ENCODE measurements at regions not wholly inside any gene's neighbourhood (a gene's known extent, or its start where the extent isn't known, plus 50 kb on each side); places are given as distances from the start of the nearest gene placed in this dataset.
A peak's percentile ranks its signal among the peaks of the same experiment; 100 is the strongest.

DNA sequence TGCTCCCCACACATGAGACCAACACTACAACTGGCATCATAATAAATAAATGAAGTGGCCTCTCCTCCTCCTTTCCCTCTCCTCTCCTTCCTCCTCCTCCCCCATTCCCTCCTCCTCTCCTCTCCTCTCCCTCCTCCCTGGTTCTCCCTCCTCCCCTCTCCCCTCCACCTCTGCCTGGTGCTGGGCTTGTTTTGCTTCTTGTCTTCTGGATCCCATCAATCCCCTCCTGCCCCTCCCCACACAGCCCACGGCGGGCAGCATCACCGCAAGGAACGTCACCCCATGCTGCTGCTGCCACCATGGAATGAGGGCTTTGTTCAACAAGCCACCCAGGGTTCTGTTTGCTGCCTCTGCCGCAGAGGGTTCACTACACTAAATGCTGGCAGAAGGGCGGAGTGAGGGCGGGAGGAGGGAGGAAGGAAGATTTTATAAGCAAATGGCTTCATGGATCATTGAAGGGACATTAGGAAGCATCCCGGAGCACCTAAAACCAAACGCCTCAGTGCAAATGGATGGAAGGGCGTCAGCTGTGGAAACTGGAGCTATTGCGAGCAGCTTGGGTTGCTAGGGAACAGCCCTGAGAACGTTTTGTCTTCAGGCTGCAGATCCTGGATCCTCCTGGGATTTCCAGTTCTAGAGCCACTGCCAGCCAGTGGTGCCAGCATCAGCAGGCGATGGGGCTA lies 379.7 kb upstream of the ZMIZ1 start:
- intact Hi-C loops (cut with DNase I), result no loop called here
- peak; percentile 37 to 96 (median 62) for DNase-seq

DNA sequence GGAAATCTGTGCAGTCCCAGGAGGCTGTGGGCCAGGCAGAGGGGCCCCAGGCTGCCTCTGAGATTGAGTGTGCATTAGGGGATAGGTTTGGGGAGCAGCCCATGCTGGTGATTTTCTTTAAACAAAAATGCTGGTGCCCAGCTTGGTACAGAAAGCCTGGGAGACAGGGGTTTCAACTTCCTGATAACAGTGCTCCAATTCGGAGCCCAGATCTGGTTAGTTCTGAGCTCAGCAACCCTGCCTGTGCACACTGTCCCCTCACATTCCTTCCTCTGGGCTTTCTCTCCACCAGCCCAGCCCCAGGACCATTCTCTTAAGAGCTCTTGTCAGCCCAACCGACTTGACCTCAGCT lies 379.2 kb upstream of the ZMIZ1 start:
- intact Hi-C loops (cut with DNase I), result no loop called here
- no peak for DNase-seq

DNA sequence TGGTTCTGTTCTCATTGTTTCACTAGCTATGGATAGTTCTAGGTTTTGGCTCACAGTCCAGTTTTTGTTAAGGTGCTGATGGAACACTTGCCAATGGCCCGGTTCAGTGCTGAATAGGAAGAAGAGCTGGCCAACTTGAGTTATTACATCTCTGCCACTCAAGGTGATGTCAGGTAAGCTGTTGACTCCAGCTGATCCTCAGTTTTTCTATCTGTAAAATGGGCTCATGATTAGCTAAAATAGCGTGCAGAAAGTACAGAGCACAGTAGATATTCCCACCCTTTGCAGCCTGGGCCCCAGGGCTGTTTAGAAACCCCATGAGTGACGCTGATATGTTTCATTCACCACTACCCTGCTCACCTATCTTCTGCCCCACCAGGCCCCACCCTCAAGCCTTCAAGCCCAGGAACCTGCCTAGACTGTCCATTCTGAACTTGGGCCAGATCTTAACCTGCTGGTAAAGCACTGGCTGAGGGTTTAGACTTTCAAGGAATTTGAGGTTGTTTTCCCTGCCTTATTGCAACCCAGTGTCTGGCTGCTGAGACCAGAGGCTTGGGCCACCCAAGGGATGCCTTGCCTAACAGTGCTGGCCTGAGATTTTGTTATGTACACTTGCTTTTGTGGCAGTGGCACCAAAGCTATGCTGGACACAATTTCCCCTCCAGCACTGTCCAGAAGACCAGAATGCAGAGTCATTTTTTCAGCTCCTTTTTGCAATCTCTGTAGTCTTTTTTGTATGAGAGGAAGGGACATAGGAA lies 378.2 kb upstream of the ZMIZ1 start:
- intact Hi-C loops (cut with DNase I), result no loop called here
- no peak for DNase-seq

DNA sequence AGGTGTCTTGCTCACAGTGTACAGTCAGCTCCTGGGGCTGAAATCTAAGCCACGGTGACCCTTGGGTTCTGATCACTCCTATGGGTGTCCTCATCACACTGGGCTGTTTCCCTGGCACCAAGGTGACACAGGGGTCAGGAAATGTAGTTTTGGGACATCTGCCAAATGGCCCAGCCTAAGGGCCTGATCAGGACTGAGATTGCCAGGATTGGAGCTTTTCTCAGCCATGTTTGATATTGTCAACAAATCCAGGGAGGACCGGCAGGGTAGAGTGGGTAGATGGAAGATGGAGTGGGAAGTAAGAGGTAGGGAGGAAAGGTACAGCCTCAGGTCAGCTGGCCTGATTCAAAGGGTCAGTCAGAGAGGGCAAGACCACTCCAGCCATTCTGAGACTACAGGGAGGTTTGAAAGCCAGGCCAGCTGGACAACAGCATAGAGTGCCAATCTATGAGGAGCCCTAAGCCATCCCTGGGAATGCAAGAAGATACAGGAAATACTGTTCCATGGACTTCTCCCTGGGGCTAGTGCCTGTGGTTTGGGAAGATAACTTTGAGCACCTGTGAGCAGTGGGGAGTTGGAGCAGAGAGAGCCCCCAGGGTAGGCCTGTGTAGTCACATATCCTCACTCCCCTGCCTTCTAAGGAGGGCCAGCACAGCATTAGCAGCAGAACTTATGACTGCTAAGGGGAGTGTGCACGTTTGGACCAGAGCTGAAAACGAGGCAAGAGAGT lies 377.3 kb upstream of the ZMIZ1 start:
- intact Hi-C loops (cut with DNase I), result no loop called here
- DNase-seq, result no peak

DNA sequence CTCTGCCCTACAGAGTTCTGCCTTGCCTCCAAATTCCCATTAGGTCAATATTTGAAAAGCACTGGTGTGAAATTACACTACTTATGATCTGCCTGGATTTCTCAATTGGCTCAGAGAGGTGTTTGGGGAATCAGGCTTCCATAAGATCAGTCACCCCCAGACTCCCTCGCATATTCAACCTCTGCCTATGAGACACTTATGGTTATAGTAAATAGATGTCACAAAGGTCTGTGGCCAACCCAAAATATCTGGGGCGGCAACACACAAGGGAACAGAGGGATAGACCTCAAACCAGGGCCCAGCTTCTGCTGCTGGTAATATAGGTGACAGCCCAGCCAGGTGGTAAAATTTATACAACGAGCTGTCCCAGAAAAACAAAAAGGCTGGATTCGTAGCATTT lies 376.7 kb upstream of the ZMIZ1 start:
- no peak for DNase-seq
- intact Hi-C loops (cut with DNase I), result no loop called here

DNA sequence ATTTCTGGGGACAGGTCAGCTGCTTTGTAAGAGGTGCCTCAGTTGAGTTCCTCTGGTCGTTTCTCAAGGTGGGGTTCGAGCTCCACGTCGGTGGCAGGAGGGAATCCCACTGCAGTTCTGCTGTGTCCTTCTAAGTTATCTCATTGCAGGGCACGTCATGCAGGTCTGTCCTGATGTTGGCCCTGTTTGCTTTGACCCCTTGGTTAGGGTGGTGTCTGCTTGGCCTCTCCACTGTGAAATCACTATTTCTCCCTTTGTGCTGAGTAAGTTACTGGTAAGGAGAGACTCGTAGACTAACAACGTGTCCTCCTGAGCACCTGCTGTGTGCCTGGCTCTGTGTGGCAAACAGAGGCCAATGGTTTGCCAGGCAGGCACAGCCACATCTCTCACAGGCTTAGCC lies 372.9 kb upstream of the ZMIZ1 start:
- intact Hi-C loops (cut with DNase I), result no loop called here
- no peak for DNase-seq

DNA sequence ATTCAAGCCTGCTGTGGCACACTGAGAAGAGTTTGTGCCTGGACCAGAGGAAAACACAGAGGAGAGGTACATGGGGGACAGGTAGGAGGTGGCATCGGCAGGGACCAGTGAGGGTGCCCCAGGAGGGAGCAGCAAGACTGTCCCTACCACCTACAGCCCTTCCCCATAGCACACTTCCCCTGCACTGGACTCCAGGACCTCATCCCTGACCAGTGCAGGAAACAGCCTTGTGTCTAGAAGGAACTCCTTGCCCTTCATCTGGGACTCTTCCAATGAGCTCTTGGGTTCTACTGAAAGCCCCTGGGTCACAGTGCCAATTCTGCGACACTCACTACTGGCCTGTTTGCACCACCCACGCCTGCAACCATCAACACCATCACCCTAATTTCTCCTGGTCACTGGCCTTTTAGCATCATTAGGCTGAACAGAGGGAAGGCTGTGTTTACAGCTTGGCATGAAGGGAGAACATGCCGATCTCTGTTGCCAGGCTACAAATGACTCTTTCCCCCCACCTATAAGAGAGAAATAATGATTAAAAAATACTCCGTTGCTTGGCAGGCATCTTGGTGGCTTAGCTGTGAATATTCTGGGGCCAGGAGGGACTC lies 371.9 kb upstream of the ZMIZ1 start:
- DNase-seq, result no peak
- intact Hi-C loops (cut with DNase I), result no loop called here

DNA sequence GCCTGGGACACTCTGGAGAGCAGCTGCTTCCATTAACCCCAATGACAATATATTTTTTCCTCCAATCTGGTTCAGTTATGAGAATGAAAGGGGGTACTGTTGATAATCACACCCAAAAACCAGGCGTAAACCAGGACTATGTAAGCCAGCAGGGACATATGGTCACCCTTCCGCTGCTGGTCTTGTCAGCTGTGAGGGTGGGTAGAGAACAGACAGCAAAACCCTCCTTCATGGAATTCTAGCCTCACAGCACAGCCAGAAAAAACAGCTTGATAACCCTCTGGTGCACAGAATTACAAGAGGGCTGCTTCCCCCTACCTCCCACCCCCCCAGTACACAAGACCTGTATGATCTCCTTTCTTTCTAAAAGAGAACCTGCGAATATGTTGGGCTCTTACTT lies 368.8 kb upstream of the ZMIZ1 start:
- intact Hi-C loops (cut with DNase I), result no loop called here

DNA sequence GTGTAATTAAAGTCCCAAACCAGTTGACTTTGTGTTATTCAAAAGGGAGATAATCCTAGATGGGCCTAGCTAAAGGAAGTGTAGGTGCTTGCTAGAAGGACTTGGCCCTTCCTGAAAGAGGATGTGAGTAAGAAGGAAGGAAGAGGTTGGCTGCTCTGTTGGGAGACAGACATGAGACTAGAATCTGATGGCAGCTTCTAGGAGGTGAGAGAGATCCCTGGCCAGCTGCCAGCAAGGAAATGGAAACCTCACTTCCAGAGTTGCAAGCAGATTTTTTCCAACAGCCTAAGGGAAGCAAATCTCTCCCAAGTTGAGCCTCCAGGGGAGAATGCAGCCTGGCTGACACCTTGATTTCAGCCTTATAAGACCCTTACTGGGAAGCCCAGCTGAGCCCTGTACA lies 368.4 kb upstream of the ZMIZ1 start:
- intact Hi-C loops (cut with DNase I), result no loop called here

More for the DNA sequence above, 368.8 kb upstream of the ZMIZ1 start:
- no peak for DNase-seq

DNA sequence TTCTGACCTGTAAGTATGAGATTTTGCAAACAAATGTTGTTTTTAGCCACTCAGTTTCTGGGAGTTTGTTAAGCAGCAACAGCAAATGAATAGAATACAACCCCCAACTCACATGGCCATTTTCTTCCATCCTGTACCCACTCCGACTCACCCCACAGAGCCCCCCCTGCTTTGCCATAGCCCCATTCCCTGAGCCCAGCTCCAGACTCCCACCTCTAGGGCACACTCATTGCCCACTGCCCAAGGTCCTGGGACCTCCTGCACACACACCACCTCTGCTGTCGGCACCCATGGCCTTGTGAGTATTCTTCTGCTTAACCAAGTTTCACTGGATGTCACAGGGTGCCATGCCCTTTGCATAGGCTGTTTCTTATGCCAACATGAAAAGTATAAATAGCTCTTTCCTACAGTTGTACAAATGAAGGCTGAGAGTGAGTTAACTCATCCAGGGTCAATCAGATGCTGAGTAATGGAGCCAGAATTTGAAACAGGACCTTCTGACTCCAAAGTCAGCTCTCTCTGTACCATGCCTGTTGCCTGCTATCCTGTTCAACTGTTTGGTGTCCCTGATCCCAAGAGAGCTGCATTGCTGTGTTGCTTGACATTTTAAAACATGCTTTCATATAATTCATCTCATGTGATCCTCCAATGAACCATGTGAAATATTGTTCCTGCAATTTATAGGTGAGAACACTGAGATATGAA lies 367.8 kb upstream of the ZMIZ1 start:
- intact Hi-C loops (cut with DNase I), result no loop called here

More for the DNA sequence above, 368.4 kb upstream of the ZMIZ1 start:
- no peak for DNase-seq

DNA sequence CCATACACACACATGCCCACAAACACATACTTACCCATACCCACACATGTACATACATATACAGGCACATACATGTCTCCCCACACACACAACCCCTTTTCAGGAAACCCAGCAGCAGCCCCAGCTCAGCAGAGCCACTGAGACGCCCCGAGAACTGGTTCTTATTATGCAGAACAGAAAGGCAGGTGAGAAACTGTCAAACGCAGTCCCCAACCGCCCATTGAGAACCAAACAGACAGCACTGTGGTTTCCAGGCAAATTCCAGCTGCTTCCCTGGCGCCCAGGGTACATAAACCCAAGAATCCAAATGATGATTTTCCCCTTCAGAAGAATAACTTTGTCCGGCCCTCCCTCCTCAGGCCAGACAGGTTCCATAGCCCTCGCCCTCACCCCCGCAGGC lies 366.6 kb upstream of the ZMIZ1 start:
- intact Hi-C loops (cut with DNase I), result no loop called here
- no peak for DNase-seq

More for the DNA sequence above, 367.8 kb upstream of the ZMIZ1 start:
- no peak for DNase-seq

DNA sequence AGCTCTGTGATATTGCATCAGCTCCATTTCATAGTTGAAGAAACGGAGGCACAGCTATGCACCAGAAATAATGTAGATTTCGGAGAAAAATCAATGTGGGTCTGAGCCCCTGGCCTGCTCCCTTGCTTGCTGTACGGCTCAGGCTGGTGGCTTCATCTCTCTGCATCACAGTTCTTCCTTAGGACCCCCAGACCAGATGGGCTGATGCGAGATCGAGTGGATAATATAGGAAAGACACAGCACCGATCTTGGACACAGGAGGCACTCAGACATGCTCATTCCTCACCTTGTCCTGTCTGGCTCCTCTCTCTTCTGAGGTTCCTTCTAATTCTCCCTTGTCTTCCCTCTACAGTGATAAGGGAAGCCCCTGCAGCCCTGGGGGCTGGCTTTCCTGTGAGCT lies 365.9 kb upstream of the ZMIZ1 start:
- intact Hi-C loops (cut with DNase I), result no loop called here

DNA sequence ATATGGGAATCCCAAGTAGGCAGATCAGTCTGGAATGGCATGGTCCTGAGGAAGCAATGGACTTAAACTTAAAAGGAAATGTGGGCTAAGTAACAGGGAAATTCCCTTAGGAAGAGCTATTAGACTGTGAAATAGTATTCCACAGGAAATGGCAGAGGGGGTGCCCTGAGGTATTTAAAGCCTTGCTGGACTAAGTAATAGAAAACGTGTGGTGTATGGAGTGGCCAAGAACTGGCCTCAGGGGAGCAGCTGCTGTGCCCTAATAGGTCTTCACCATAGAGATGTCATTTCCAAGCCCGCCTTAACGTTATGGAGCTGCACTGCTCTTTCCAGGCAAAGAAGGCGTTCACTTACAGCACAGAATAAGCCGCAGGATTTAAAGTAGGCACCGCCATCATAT lies 365.2 kb upstream of the ZMIZ1 start:
- intact Hi-C loops (cut with DNase I), result no loop called here
- DNase-seq, result no peak

More for the DNA sequence above, 365.9 kb upstream of the ZMIZ1 start:
- DNase-seq, result no peak

DNA sequence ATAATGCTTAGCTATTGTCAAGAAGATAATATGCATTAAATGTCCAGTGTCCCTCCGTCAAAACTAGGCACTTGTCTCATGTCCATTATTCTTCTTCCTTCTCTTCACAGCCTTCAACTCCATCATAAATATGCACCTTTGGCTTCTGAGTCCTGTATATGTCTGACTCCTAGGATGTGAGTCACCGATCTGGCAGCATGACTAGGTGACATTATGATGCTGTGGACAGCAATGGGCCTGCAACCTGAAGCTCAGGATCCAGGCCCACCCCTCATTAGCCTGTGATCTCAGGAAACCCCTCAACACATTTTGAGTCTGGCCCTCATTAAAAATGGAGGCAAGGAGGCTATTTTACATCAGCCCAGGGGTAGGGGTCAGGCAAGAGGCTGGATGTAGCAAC lies 362.5 kb upstream of the ZMIZ1 start:
- intact Hi-C loops (cut with DNase I), result no loop called here

DNA sequence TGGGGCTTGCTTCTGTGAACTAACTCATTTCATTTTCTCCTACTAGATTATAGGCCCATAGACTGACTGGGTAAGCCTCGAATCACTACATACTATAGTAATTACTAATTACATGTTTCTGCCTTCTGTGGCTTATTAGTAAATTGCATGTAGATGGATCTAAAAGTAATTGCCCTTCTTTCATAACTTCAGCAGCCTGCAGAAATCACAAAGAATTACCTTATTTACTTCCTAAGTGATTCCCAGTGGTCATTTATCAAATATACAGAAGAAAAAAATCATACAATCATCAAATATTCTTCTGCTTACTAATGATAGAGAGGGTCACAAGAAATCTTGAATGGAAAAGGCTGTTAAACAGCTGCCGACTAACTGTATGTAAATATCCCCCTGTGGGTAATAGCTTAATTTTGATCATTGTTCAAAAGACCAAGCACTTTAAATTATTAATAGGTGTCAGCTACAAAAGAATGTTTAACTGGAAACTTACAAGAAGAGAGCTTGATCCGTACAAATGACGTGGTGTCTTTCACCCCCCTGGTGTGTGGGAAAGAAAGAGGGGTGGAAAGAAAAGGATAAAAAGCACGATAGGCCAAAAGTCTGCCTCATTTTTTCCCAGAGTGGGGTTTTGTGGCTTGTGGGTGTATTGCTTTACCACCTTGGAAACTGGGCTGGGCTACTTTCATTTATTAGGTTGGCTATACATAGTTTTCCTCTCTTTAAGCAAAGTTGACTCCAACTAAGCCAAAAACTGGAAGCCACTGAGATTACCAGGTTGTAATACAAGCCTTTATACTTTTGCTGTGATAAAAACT lies 361.8 kb upstream of the ZMIZ1 start:
- intact Hi-C loops (cut with DNase I), result no loop called here
- no peak for DNase-seq

More for the DNA sequence above, 362.5 kb upstream of the ZMIZ1 start:
- DNase-seq, result no peak

DNA sequence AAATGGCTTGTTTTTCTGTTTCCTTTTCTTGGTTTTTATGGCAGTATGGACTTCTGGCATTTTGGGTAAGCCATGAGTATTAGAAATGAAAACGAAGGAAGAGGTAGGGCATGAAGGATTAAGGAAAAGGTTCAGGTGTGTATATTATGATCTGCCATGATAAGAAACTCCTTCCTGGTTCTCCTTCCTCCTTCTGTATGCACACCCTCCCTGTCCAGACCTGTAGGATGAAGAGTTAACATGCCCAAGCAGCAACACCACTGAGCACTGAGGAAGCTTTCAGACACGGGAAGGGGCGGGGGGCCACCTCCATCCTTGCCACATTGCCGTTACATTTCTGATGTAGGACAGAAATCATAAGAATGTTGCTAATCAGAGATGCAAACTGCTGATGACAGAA lies 361.0 kb upstream of the ZMIZ1 start:
- DNase-seq, result no peak
- intact Hi-C loops (cut with DNase I), result no loop called here

DNA sequence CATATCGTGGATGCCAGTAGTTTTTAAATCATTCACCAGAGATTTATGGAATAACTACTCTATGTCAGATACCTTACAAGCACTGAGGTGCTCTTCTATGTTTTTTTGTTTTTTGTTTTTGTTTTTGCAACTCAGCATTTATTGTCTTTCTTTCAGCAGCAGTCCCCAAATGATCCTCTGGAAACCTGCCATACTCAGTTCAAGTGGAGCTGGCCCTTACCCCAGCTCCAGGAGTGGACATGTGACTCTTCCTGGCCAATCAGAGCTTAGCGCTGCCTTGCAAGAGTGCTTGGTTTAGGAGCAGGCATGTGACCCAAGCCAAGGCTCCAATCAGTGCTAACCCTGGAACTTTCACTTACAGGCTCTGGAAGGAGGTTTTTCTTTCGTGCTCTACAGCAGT lies 356.6 kb upstream of the ZMIZ1 start:
- DNase-seq, result peak in 2 of 10 donors; percentile 33 to 43
- intact Hi-C loops (cut with DNase I), result no loop called here

DNA sequence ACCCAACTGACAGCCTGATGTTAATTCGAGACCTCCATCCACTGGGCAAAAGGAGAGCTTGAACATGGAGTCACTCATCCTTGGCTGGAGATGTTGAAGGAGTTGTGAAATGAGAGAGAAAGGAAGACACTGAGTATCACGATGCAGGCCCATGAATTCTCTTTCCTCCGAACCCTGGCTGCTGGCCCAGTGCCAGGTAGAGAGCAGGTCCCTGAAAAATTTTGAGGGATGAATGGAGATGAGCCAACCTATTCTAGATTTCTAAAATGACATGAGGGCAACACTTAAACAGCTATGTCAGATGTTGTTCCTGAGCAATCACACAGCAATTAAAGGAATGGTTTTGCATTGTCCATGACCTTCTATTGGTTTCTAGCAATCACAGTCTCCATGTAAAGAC lies 355.1 kb upstream of the ZMIZ1 start:
- intact Hi-C loops (cut with DNase I), result no loop called here
- no peak for DNase-seq

DNA sequence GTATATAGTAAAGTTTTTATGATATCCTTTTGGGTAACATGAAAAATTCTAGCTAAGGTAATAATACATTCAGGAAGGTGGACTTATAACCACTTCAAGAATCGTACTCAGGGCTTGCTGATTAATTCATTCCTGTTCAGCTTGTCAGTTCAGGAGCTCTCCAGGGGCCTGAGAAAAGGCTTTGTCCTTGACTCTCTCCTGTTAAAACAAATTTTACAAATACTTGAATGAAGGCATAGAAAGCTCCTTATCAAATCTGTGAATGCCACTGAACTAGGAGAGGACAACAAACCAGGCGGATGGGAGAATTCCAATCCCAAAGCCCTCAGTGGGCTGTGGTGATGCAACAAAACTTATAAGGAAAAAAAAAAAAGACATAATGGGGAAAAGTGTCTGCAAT lies 354.5 kb upstream of the ZMIZ1 start:
- no peak for DNase-seq
- intact Hi-C loops (cut with DNase I), result no loop called here

DNA sequence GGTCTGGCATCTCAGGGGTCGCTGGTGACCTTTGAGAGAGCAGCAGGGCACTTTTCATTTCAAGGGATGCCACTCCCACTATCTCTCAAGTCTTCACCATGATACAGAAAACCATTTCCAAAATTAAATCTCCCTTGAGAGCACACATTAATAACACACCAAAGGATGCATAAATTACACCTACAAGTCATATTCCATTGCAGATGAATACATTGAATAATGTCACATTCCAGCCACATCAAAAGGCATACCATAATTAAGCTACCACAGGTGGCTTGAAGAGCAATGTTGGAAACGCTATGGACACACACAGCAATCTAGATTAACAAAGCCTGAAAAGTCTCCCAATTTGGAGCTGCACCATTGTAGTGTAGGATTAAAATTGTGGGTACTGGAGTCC lies 353.3 kb upstream of the ZMIZ1 start:
- no peak for DNase-seq
- intact Hi-C loops (cut with DNase I), result no loop called here
